Vagina (tissue), 2 donors: ENCODE measurements at regions not wholly inside any gene's neighbourhood (a gene's known extent, or its start where the extent isn't known, plus 50 kb on each side); places are given as distances from the start of the nearest gene placed in this dataset.

Source experiments
- CTCF ChIP-seq, 3 experiments: fragments of 450-650 bp in 2 of 3; fragments of 200-600 bp in 1 of 3; sonication (generic) in 1 of 3; IDR thresholded peaks; one replicate each; pipeline ENCODE4 v1.5.1; 2017 to 2019; ENCODE audit warnings: antibody characterized with exemption in 3 of 3, mild to moderate bottlenecking in 2 of 3, moderate library complexity in 2 of 3
- POLR2AphosphoS5 ChIP-seq, 2 donors: sonication (generic); formaldehyde crosslinking; IDR thresholded peaks; one replicate each; pipeline ENCODE4 v1.9.0; 2017; ENCODE audit warnings: antibody characterized with exemption in 2 of 2, mild to moderate bottlenecking in 2 of 2, low read depth in 1 of 2; ENCODE audit not compliant: insufficient read depth in 1 of 2

GRCh38 chr18:56204052-56204451 lies 434.3 kb downstream of the TXNL1 start:
- TF ChIP-seq CTCF (IDR thresholded peaks at IDR 0.05): no peak
- TF ChIP-seq POLR2AphosphoS5 (IDR thresholded peaks at IDR 0.05; ENCODE audit: insufficient read depth in 1 of 2, low read depth in 1 of 2): no peak
